HUES64 (cell line): ENCODE measurements at regions not wholly inside any gene's neighbourhood (a gene's known extent, or its start where the extent isn't known, plus 50 kb on each side); places are given as distances from the start of the nearest gene placed in this dataset.

Experiments used
- H3K27ac ChIP-seq: 2 replicates; pipeline ENCODE4 v1.7.0; 2013; ENCODE audit warnings: low read depth, low read length, inconsistent platforms
- H3K27me3 ChIP-seq: 2 replicates; pipeline ENCODE4 v1.6.1; 2013; ENCODE audit warnings: mild to moderate bottlenecking, low read length; ENCODE audit not compliant: insufficient read depth
- H3K36me3 ChIP-seq: 2 replicates; pipeline ENCODE4 v1.6.1; 2013; ENCODE audit warnings: mild to moderate bottlenecking, low read length; ENCODE audit not compliant: insufficient read depth
- H3K4me1 ChIP-seq: 2 replicates; pipeline ENCODE4 v1.6.1; 2013; ENCODE audit warnings: mild to moderate bottlenecking, low read length, moderate library complexity; ENCODE audit not compliant: insufficient read depth
- H3K4me3 ChIP-seq: 2 replicates; pipeline ENCODE4 v1.5.1; 2013; ENCODE audit warnings: mild to moderate bottlenecking, low read length, moderate library complexity
- H3K9ac ChIP-seq: 2 replicates; pipeline ENCODE4 v1.6.1; 2013; ENCODE audit warnings: mild to moderate bottlenecking, low read depth, low read length
- H3K9me3 ChIP-seq: 2 replicates; pipeline ENCODE4 v1.6.1; 2013; ENCODE audit warnings: low read depth, low read length; ENCODE audit not compliant: insufficient read depth
- WGBS: fragments of 150-250, 120-280 bp; methylation state at CpG from one replicate; pipeline ENCODE4 v1.1.7; 2013; ENCODE audit warnings: missing lambda C conversion rate; 5-methylcytosine and 5-hydroxymethylcytosine counted together

GRCh38 chr5:4148009-4148408, 552.4 kb downstream of the IRX1 start:
- Histone ChIP-seq H3K4me1 (no peaks in the 10 kb centered on the region; the same call in 1 of the 2 replicates), H3K4me3 (no peak overlapping the region), H3K36me3 (no peaks in the 10 kb centered on the region), H3K27ac (no peak overlapping the region), H3K9ac (no peak overlapping the region), H3K27me3 (no peaks in the 10 kb centered on the region), H3K9me3 (no peaks in the 10 kb centered on the region)
- 94% methylated on average over 3 of the region's 3 CpGs for WGBS

GRCh38 chr5:4150067-4150466, 554.4 kb downstream of the IRX1 start:
- Histone ChIP-seq H3K4me1 (no peaks in the 10 kb centered on the region), H3K27me3 (no peaks in the 10 kb centered on the region), H3K27ac (no peak overlapping the region), H3K9ac (no peak overlapping the region), H3K9me3 (no peaks in the 10 kb centered on the region), H3K36me3 (no peaks in the 10 kb centered on the region), H3K4me3 (no peak overlapping the region)
- 54% methylated on average over 3 of the region's 3 CpGs for WGBS

DNA sequence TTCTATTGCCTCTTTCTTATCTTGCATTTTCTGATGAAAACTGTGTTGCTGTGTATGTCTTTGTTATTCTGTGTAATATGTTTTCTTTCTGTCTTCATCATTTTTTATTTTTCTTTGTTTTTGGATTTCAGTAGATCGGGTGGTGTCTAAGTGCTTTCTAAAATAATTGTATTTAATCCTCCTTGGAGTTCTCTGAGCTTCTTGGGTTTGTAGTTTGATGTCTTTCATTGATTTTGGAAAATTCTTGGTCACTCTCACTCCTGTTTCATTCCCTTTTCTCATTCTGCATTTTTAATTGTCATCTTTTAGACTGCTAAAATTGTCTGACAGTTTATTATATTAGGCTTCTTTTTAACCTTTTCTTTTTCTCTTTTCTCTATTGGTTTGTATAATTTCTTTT, 560.5 kb downstream of the IRX1 start:
- no CpG with 5 or more reads among the region's 1 CpG for WGBS
- Histone ChIP-seq H3K4me1 (no peaks in the 10 kb centered on the region), H3K9ac (no peak overlapping the region), H3K27me3 (no peaks in the 10 kb centered on the region), H3K27ac (no peak overlapping the region), H3K4me3 (no peak overlapping the region), H3K9me3 (0 out of 2 replicates have a peak, but pooled peaks cover 3% of the 10 kb centered on the region), H3K36me3 (no peaks in the 10 kb centered on the region)

- Histone ChIP-seq H3K27ac (no peak overlapping the region), H3K4me1 (no peaks in the 10 kb centered on the region), H3K36me3 (no peaks in the 10 kb centered on the region), H3K4me3 (no peak overlapping the region), H3K9me3 (0 out of 2 replicates have a peak, but pooled peaks cover 3% of the 10 kb centered on the region), H3K9ac (no peak overlapping the region), H3K27me3 (no peaks in the 10 kb centered on the region)
Observed at GRCh38 chr5:4156889-4157288, 561.3 kb downstream of the IRX1 start.

GRCh38 chr5:4158750-4159447, 563.3 kb downstream of the IRX1 start:
- H3K36me3 ChIP-seq = no peaks in the 10 kb centered on the region
- no peak overlapping the region for H3K4me3 ChIP-seq
- H3K27ac ChIP-seq = no peak overlapping the region
- H3K4me1 ChIP-seq = no peaks in the 10 kb centered on the region
- 0 out of 2 replicates have a peak, but pooled peaks cover 3% of the 10 kb centered on the region for H3K9me3 ChIP-seq
- 91% methylated on average over 1 of the region's 3 CpGs for WGBS
- no peak overlapping the region for H3K9ac ChIP-seq
- no peaks in the 10 kb centered on the region for H3K27me3 ChIP-seq

GRCh38 chr5:4159681-4160080, 564.0 kb downstream of the IRX1 start:
- WGBS = over 99% methylated on average over 4 of the region's 5 CpGs
- Histone ChIP-seq H3K36me3 (no peaks in the 10 kb centered on the region), H3K9ac (no peak overlapping the region), H3K27me3 (no peaks in the 10 kb centered on the region), H3K4me3 (no peak overlapping the region), H3K4me1 (no peaks in the 10 kb centered on the region), H3K27ac (no peak overlapping the region), H3K9me3 (0 out of 2 replicates have a peak, but pooled peaks cover 3% of the 10 kb centered on the region)

- WGBS = 92% methylated on average over 6 of the region's 6 CpGs
- Histone ChIP-seq H3K27ac (no peak overlapping the region), H3K27me3 (no peaks in the 10 kb centered on the region), H3K36me3 (no peaks in the 10 kb centered on the region), H3K4me1 (no peaks in the 10 kb centered on the region), H3K4me3 (no peak overlapping the region), H3K9ac (no peak overlapping the region), H3K9me3 (no peaks in the 10 kb centered on the region)
Observed at GRCh38 chr5:4164167-4164566, 568.5 kb downstream of the IRX1 start.

DNA sequence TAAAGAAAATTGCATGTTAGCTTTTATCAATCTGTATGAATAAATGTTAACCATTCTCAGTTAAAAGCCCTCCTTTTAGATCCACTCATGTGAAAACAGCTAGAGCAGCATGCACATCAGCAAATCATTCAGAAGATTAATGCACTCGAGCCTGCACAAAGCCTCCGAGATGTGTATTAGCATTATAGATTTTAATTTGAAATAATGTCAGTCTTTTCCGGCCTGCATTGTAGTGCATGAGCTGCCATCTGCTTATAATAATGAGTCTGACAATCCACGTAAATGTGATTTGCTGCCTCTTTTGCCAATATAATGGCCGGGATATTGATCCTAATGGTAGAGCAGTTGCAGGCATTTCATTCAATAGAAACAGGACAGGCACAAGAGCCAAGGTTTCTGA, 585.1 kb downstream of the IRX1 start:
- no peaks in the 10 kb centered on the region for H3K27me3 ChIP-seq
- peaks cover 22% of the 10 kb centered on the region for H3K9me3 ChIP-seq
- H3K9ac ChIP-seq = no peak overlapping the region
- H3K36me3 ChIP-seq = no peaks in the 10 kb centered on the region
- 96% methylated on average over 5 of the region's 5 CpGs for WGBS
- no peak overlapping the region for H3K4me3 ChIP-seq
- H3K27ac ChIP-seq = no peak overlapping the region
- no peaks in the 10 kb centered on the region for H3K4me1 ChIP-seq

GRCh38 chr5:4182144-4182543, 586.5 kb downstream of the IRX1 start:
- Histone ChIP-seq H3K27ac (no peak overlapping the region), H3K4me1 (no peaks in the 10 kb centered on the region), H3K36me3 (no peaks in the 10 kb centered on the region), H3K9ac (no peak overlapping the region), H3K9me3 (peaks cover 22% of the 10 kb centered on the region), H3K27me3 (no peaks in the 10 kb centered on the region), H3K4me3 (no peak overlapping the region)
- WGBS = 96% methylated on average over 5 of the region's 5 CpGs

GRCh38 chr5:4185127-4185526, 589.5 kb downstream of the IRX1 start:
- H3K4me3 ChIP-seq = no peak overlapping the region
- H3K36me3 ChIP-seq = no peaks in the 10 kb centered on the region
- H3K27me3 ChIP-seq = no peaks in the 10 kb centered on the region
- 100% methylated on average over 2 of the region's 2 CpGs for WGBS
- H3K9ac ChIP-seq = no peak overlapping the region
- no peak overlapping the region for H3K27ac ChIP-seq
- H3K4me1 ChIP-seq = no peaks in the 10 kb centered on the region
- peaks cover 22% of the 10 kb centered on the region for H3K9me3 ChIP-seq

- H3K9ac ChIP-seq = no peak overlapping the region
- H3K27me3 ChIP-seq = no peaks in the 10 kb centered on the region
- no peak overlapping the region for H3K27ac ChIP-seq
- peaks cover 19% of the 10 kb centered on the region for H3K9me3 ChIP-seq
- WGBS = 100% methylated on average over 3 of the region's 4 CpGs
- no peaks in the 10 kb centered on the region for H3K36me3 ChIP-seq
- no peak overlapping the region for H3K4me3 ChIP-seq
- no peaks in the 10 kb centered on the region for H3K4me1 ChIP-seq
Observed at GRCh38 chr5:4188704-4189103, 593.1 kb downstream of the IRX1 start.

DNA sequence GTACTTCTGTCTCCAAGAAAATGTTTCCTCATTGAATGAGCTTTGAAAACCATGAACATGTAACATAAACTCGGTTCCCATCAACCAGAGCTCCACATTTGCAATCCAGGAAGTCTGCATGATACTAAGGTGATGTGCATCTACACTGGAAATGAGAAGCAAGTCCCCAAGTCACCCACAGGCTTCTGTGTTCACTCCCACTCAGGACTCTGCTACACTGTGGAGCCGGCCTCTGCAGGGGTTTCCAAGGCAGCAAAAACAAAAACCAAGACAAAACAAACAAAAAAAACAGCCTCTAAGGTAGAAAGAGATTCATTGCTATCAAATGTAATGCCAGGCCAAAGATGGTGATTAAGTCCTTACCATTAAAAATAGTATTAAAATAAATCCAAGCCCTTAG, 593.7 kb downstream of the IRX1 start:
- no peaks in the 10 kb centered on the region for H3K36me3 ChIP-seq
- no peak overlapping the region for H3K27ac ChIP-seq
- H3K27me3 ChIP-seq = no peaks in the 10 kb centered on the region
- 0 out of 2 replicates have a peak, but pooled peaks cover 2% of the 10 kb centered on the region for H3K4me1 ChIP-seq
- H3K9me3 ChIP-seq = peaks cover 12% of the 10 kb centered on the region
- no peak overlapping the region for H3K4me3 ChIP-seq
- WGBS = 98% methylated on average over 2 of the region's 2 CpGs
- no peak overlapping the region for H3K9ac ChIP-seq
